Spleen (tissue), 11 donors: ENCODE measurements at regions not wholly inside any gene's neighbourhood (a gene's known extent, or its start where the extent isn't known, plus 50 kb on each side); places are given as distances from the start of the nearest gene placed in this dataset.

Experiments
- DNase-seq: peaks from one replicate; pipeline ENCODE4 v3.0.0-alpha.2; 2020
- H3K27ac ChIP-seq, 8 donors: fragments of 200-600 bp; sonication (generic) in 7 of 8; 1 replicate in 4 of 8; 2 replicates in 4 of 8; pipeline versions ENCODE4 v1.5.0 to v1.8.0; 2016 to 2021; ENCODE audit warnings: inconsistent platforms in 4 of 8, mild to moderate bottlenecking in 4 of 8, moderate library complexity in 1 of 8
- H3K27me3 ChIP-seq, 7 donors: fragments of 200-600 bp; sonication (generic) in 6 of 7; replicated peaks in 1 of 7; 1 replicate in 4 of 7; 2 replicates in 3 of 7; pipeline versions ENCODE4 v1.5.0 to v1.8.0; 2016 to 2021; ENCODE audit warnings: inconsistent platforms in 3 of 7, mild to moderate bottlenecking in 1 of 7
- H3K36me3 ChIP-seq, 6 donors: fragments of 200-600 bp; sonication (generic) in 5 of 6; 1 replicate in 4 of 6; 2 replicates in 2 of 6; pipeline versions ENCODE4 v1.5.0 to v1.8.0; 2016 to 2021; ENCODE audit warnings: inconsistent platforms in 2 of 6
- H3K4me1 ChIP-seq, 6 donors: fragments of 200-600 bp; sonication (generic) in 5 of 6; 1 replicate in 3 of 6; 2 replicates in 3 of 6; pipeline versions ENCODE4 v1.5.0 to v1.8.0; 2016 to 2021; ENCODE audit warnings: inconsistent platforms in 3 of 6
- H3K4me3 ChIP-seq, 8 donors: fragments of 200-600 bp; sonication (generic) in 7 of 8; 1 replicate in 4 of 8; 2 replicates in 4 of 8; pipeline versions ENCODE4 v1.5.0 to v1.8.0; 2016 to 2021; ENCODE audit warnings: inconsistent platforms in 4 of 8, mild to moderate bottlenecking in 4 of 8, moderate library complexity in 2 of 8
- H3K9me3 ChIP-seq, 8 donors: fragments of 200-600 bp; sonication (generic) in 7 of 8; 1 replicate in 4 of 8; 2 replicates in 4 of 8; pipeline versions ENCODE4 v1.5.0 to v1.8.0; 2016 to 2021; ENCODE audit warnings: inconsistent platforms in 4 of 8
- CTCF ChIP-seq, 11 experiments: fragments of 200-600 bp in 7 of 11; fragments of 450-650 bp in 4 of 11; sonication (generic) in 4 of 11; IDR thresholded peaks in 8 of 11; conservative IDR thresholded peaks in 3 of 11; 1 replicate in 7 of 11; 2 replicates in 4 of 11; pipeline versions ENCODE4 v1.4.0 to v1.8.0; 2016 to 2021; ENCODE audit warnings: antibody characterized with exemption in 11 of 11, inconsistent platforms in 4 of 11, mild to moderate bottlenecking in 1 of 11
- POLR2A ChIP-seq, 3 donors: fragments of 450-650 bp; IDR thresholded peaks; one replicate each; pipeline ENCODE4 v1.5.1; 2017; ENCODE audit warnings: antibody characterized with exemption in 3 of 3, mild to moderate bottlenecking in 1 of 3
- POLR2AphosphoS5 ChIP-seq, 3 donors: sonication (generic); formaldehyde crosslinking; IDR thresholded peaks; one replicate each; pipeline ENCODE4 v1.5.1; 2017; ENCODE audit warnings: antibody characterized with exemption in 3 of 3
- WGBS, 5 donors: extraction: QIAGEN DNeasy Blood & Tissue Kit in 3 of 5; methylation state at CpG; one replicate each; pipeline versions ENCODE4 v1.1.5 to v1.1.7; 2013 to 2018; 5-methylcytosine and 5-hydroxymethylcytosine counted together
- intact Hi-C: fragments of 100-400 bp; cut with DNase I; formaldehyde crosslinking; loops from one replicate; pipeline ENCODE4 v1.15.0; 2023; ENCODE audit warnings: low total_unique reads
- donor health status: healthy with polysubstance abuse.
- donor health status: DM: no; HTN: no; CAD: no; lungs with moderate emphysema.
- donor health status: DM: no; HTN: no; CAD: no.
- donor health status: Bipolar disorder and iron deficiency.
- donor health status: healthy.
- donor health status: DM: no; HTN: no; CAD: no.
- donor health status: DM: yes; HTN: yes; CAD: no.

- peaks cover 0 to 19% (median 6%) of the 10 kb centered on the region in 8 donors for H3K9me3 ChIP-seq
- no peak for DNase-seq
- WGBS, 5 donors: 78 to 90% (median 88%) methylated on average over 7 of the region's 7 CpGs
- peaks cover 0 to 14% (median 0%) of the 10 kb centered on the region in 7 donors for H3K27me3 ChIP-seq
- H3K27ac ChIP-seq: no peak overlapping the region
- no peak overlapping the region for H3K4me3 ChIP-seq
- intact Hi-C loops: no loop called here
- no peaks in the 10 kb centered on the region for H3K4me1 ChIP-seq
- no peaks in the 10 kb centered on the region for H3K36me3 ChIP-seq
- no peak for TF ChIP-seq POLR2AphosphoS5 (IDR thresholded peaks at IDR 0.05)
- TF ChIP-seq POLR2A (IDR thresholded peaks at IDR 0.05): no peak
- TF ChIP-seq CTCF (IDR thresholded peaks at IDR 0.05 in 8 of 11, conservative IDR thresholded peaks at IDR 0.05 in 3 of 11): no peak
Measured at GRCh38 chr2:236639461-236640235, 70.0 kb downstream of the ACKR3 start.

GRCh38 chr2:236641051-236641726 is 71.6 kb downstream of the ACKR3 start:
- Histone ChIP-seq H3K9me3 (peaks cover 0 to 19% (median 6%) of the 10 kb centered on the region in 8 donors), H3K27ac (no peak overlapping the region), H3K27me3 (peaks cover 0 to 14% (median 0%) of the 10 kb centered on the region in 7 donors), H3K4me1 (no peaks in the 10 kb centered on the region), H3K36me3 (no peaks in the 10 kb centered on the region), H3K4me3 (no peak overlapping the region)
- 87 to 93% (median 90%) methylated on average over 16 of the region's 16 CpGs for WGBS, 5 donors
- TF ChIP-seq CTCF (IDR thresholded peaks at IDR 0.05 in 8 of 11, conservative IDR thresholded peaks at IDR 0.05 in 3 of 11) (no peak), POLR2A (IDR thresholded peaks at IDR 0.05) (no peak), POLR2AphosphoS5 (IDR thresholded peaks at IDR 0.05) (no peak)
- DNase-seq: peak; percentile 62
- intact Hi-C loops: no loop called here

GRCh38 chr2:236642125-236642524 is 72.5 kb downstream of the ACKR3 start:
- Histone ChIP-seq H3K9me3 (peaks cover 0 to 19% (median 6%) of the 10 kb centered on the region in 8 donors), H3K36me3 (no peaks in the 10 kb centered on the region), H3K27me3 (peaks cover 0 to 14% (median 0%) of the 10 kb centered on the region in 7 donors), H3K27ac (no peak overlapping the region), H3K4me3 (no peak overlapping the region), H3K4me1 (no peaks in the 10 kb centered on the region)
- intact Hi-C loops: no loop called here
- TF ChIP-seq CTCF (IDR thresholded peaks at IDR 0.05 in 8 of 11, conservative IDR thresholded peaks at IDR 0.05 in 3 of 11): no peak
- TF ChIP-seq POLR2AphosphoS5 (IDR thresholded peaks at IDR 0.05): no peak
- TF ChIP-seq POLR2A (IDR thresholded peaks at IDR 0.05): no peak
- 70 to 94% (median 83%) methylated on average over 4 of the region's 4 CpGs for WGBS, 5 donors
- DNase-seq: no peak
